ENCODE measurements at regions not wholly inside any gene's neighbourhood (a gene's known extent, or its start where the extent isn't known, plus 50 kb on each side); places are given as distances from the start of the nearest gene placed in this dataset.
A peak's percentile ranks its signal among the peaks of the same experiment; 100 is the strongest.
"Not testable (repeated sequence)": the region's sequence is repeated elsewhere in the genome, so short reads cannot be mapped to it uniquely, and the experiment has no call there.

GRCh38 chr13:33556828-33557227, 261.1 kb upstream of the RFC3 start:
- Mint-ChIP-seq H3K9me3 (no peaks in the 10 kb centered on the region), H3K36me3 (no peaks in the 10 kb centered on the region), H3K27me3 (peaks cover 9% of the 10 kb centered on the region), H3K27ac (no peak overlapping the region), H3K4me1 (no peaks in the 10 kb centered on the region), H3K4me3 (no peak overlapping the region)
- no peak for ATAC-seq (ENCODE audit: low read depth)
- DNase-seq: no peak
- POLR2A ChIA-PET: no interaction called here

GRCh38 chr13:33560726-33561125, 257.2 kb upstream of the RFC3 start:
- ATAC-seq (ENCODE audit: low read depth): no peak
- no peak overlapping the region for H3K27ac Mint-ChIP-seq
- H3K9me3 Mint-ChIP-seq: no peaks in the 10 kb centered on the region
- H3K27me3 Mint-ChIP-seq: peaks cover 5% of the 10 kb centered on the region
- no peaks in the 10 kb centered on the region for H3K4me1 Mint-ChIP-seq
- no peaks in the 10 kb centered on the region for H3K36me3 Mint-ChIP-seq
- DNase-seq: no peak
- H3K4me3 Mint-ChIP-seq: no peak overlapping the region
- POLR2A ChIA-PET: no interaction called here

GRCh38 chr13:33561627-33562026, 256.3 kb upstream of the RFC3 start:
- ATAC-seq (ENCODE audit: low read depth): no peak
- Mint-ChIP-seq H3K36me3 (no peaks in the 10 kb centered on the region), H3K4me1 (no peaks in the 10 kb centered on the region), H3K27ac (no peak overlapping the region), H3K9me3 (no peaks in the 10 kb centered on the region), H3K27me3 (peaks cover 2% of the 10 kb centered on the region), H3K4me3 (no peak overlapping the region)
- POLR2A ChIA-PET: no interaction called here
- no peak for DNase-seq

GRCh38 chr13:33571618-33572017, 246.3 kb upstream of the RFC3 start:
- ATAC-seq (ENCODE audit: low read depth): no peak

GRCh38 chr13:33572322-33572721, 245.6 kb upstream of the RFC3 start:
- H3K4me3 Mint-ChIP-seq; H3K27me3 Mint-ChIP-seq; H3K27ac Mint-ChIP-seq; POLR2A ChIA-PET; H3K4me1 Mint-ChIP-seq; H3K36me3 Mint-ChIP-seq; ATAC-seq (ENCODE audit: low read depth); H3K9me3 Mint-ChIP-seq; DNase-seq: not testable (repeated sequence)

More at GRCh38 chr13:33571618-33572017, 246.3 kb upstream of the RFC3 start:
- POLR2A ChIA-PET: no interaction called here
- peaks cover 2% of the 10 kb centered on the region for H3K27me3 Mint-ChIP-seq
- H3K4me1 Mint-ChIP-seq: no peaks in the 10 kb centered on the region
- no peak overlapping the region for H3K27ac Mint-ChIP-seq
- H3K4me3 Mint-ChIP-seq: no peak overlapping the region
- no peaks in the 10 kb centered on the region for H3K9me3 Mint-ChIP-seq
- DNase-seq: no peak
- H3K36me3 Mint-ChIP-seq: no peaks in the 10 kb centered on the region

- POLR2A ChIA-PET: interaction anchor here (0.5 kb wide), 1 partner anchor 11 kb away, joined by 4 read pairs; no protein-coding TSS in a partner anchor
- H3K9me3 Mint-ChIP-seq: no peaks in the 10 kb centered on the region
- peaks cover 15% of the 10 kb centered on the region for H3K27me3 Mint-ChIP-seq
- H3K27ac Mint-ChIP-seq: no peak overlapping the region
- no peak for DNase-seq
- no peaks in the 10 kb centered on the region for H3K4me1 Mint-ChIP-seq
- no peak overlapping the region for H3K4me3 Mint-ChIP-seq
- no peaks in the 10 kb centered on the region for H3K36me3 Mint-ChIP-seq
- no peak for ATAC-seq (ENCODE audit: low read depth)
These were observed 242.6 kb upstream of the RFC3 start for GRCh38 chr13:33575378-33575777.

- POLR2A ChIA-PET: no interaction called here
- Mint-ChIP-seq H3K27ac (no peak overlapping the region), H3K9me3 (no peaks in the 10 kb centered on the region), H3K4me3 (no peak overlapping the region), H3K27me3 (peaks cover 16% of the 10 kb centered on the region), H3K36me3 (no peaks in the 10 kb centered on the region), H3K4me1 (no peaks in the 10 kb centered on the region)
- DNase-seq: no peak
- no peak for ATAC-seq (ENCODE audit: low read depth)
These were observed 240.9 kb upstream of the RFC3 start for GRCh38 chr13:33577007-33577406.

GRCh38 chr13:33578786-33579185, 239.2 kb upstream of the RFC3 start:
- ATAC-seq (ENCODE audit: low read depth) (no peak), DNase-seq (no peak)
- H3K9me3 Mint-ChIP-seq: no peaks in the 10 kb centered on the region
- no peaks in the 10 kb centered on the region for H3K36me3 Mint-ChIP-seq
- POLR2A ChIA-PET: no interaction called here
- H3K4me3 Mint-ChIP-seq: no peak overlapping the region
- H3K27me3 Mint-ChIP-seq: peaks cover 16% of the 10 kb centered on the region
- no peaks in the 10 kb centered on the region for H3K4me1 Mint-ChIP-seq
- no peak overlapping the region for H3K27ac Mint-ChIP-seq

GRCh38 chr13:33582121-33582520, 235.8 kb upstream of the RFC3 start:
- H3K9me3 Mint-ChIP-seq: no peaks in the 10 kb centered on the region
- no peak for ATAC-seq (ENCODE audit: low read depth)
- H3K36me3 Mint-ChIP-seq: no peaks in the 10 kb centered on the region
- DNase-seq: no peak
- H3K27me3 Mint-ChIP-seq: peaks cover 16% of the 10 kb centered on the region
- POLR2A ChIA-PET: no interaction called here
- no peak overlapping the region for H3K27ac Mint-ChIP-seq
- no peak overlapping the region for H3K4me3 Mint-ChIP-seq
- no peaks in the 10 kb centered on the region for H3K4me1 Mint-ChIP-seq

GRCh38 chr13:33583398-33583797, 234.6 kb upstream of the RFC3 start:
- no peak for ATAC-seq (ENCODE audit: low read depth)
- POLR2A ChIA-PET: no interaction called here
- no peak overlapping the region for H3K4me3 Mint-ChIP-seq
- DNase-seq: no peak
- H3K27me3 Mint-ChIP-seq: peaks cover 11% of the 10 kb centered on the region
- no peaks in the 10 kb centered on the region for H3K9me3 Mint-ChIP-seq
- no peak overlapping the region for H3K27ac Mint-ChIP-seq
- no peaks in the 10 kb centered on the region for H3K36me3 Mint-ChIP-seq
- no peaks in the 10 kb centered on the region for H3K4me1 Mint-ChIP-seq

GRCh38 chr13:33590936-33591335, 227.0 kb upstream of the RFC3 start:
- POLR2A ChIA-PET: no interaction called here
- peaks cover 1% of the 10 kb centered on the region for H3K27me3 Mint-ChIP-seq
- no peak for ATAC-seq (ENCODE audit: low read depth)
- no peaks in the 10 kb centered on the region for H3K4me1 Mint-ChIP-seq
- no peaks in the 10 kb centered on the region for H3K36me3 Mint-ChIP-seq
- no peak overlapping the region for H3K4me3 Mint-ChIP-seq
- DNase-seq: no peak
- no peak overlapping the region for H3K27ac Mint-ChIP-seq
- peaks cover 3% of the 10 kb centered on the region for H3K9me3 Mint-ChIP-seq

- POLR2A ChIA-PET: no interaction called here
- peaks cover 11% of the 10 kb centered on the region for H3K4me1 Mint-ChIP-seq
- H3K9me3 Mint-ChIP-seq: peaks cover 3% of the 10 kb centered on the region
- H3K27ac Mint-ChIP-seq: no peak overlapping the region
- peaks cover 1% of the 10 kb centered on the region for H3K27me3 Mint-ChIP-seq
- DNase-seq (no peak), ATAC-seq (ENCODE audit: low read depth) (no peak)
- H3K4me3 Mint-ChIP-seq: no peak overlapping the region
- H3K36me3 Mint-ChIP-seq: no peaks in the 10 kb centered on the region
These were observed 211.3 kb upstream of the RFC3 start for GRCh38 chr13:33606692-33607091.

GRCh38 chr13:33610438-33611120, 207.4 kb upstream of the RFC3 start:
- POLR2A ChIA-PET: no interaction called here
- Mint-ChIP-seq H3K9me3 (no peaks in the 10 kb centered on the region), H3K27me3 (no peaks in the 10 kb centered on the region), H3K36me3 (no peaks in the 10 kb centered on the region), H3K27ac (peak overlapping the region; percentile 79), H3K4me3 (peak overlapping the region; percentile 63), H3K4me1 (peaks cover 20% of the 10 kb centered on the region)
- peak; percentile 64 for ATAC-seq (ENCODE audit: low read depth)
- peak; percentile 32 for DNase-seq

- Mint-ChIP-seq H3K4me3 (peak overlapping the region; percentile 63), H3K27ac (peak overlapping the region; percentile 79), H3K9me3 (no peaks in the 10 kb centered on the region), H3K4me1 (peaks cover 20% of the 10 kb centered on the region), H3K27me3 (no peaks in the 10 kb centered on the region), H3K36me3 (no peaks in the 10 kb centered on the region)
- ATAC-seq (ENCODE audit: low read depth) (no peak), DNase-seq (no peak)
- POLR2A ChIA-PET: no interaction called here
These were observed 206.7 kb upstream of the RFC3 start for GRCh38 chr13:33611121-33611805.
